Left lung (tissue), 4 donors: ENCODE measurements at regions not wholly inside any gene's neighbourhood (a gene's known extent, or its start where the extent isn't known, plus 50 kb on each side); places are given as distances from the start of the nearest gene placed in this dataset.
A peak's percentile ranks its signal among the peaks of the same experiment; 100 is the strongest.

ENCODE experiments used
- ATAC-seq: fragments of 200-7000 bp; cut with Tn5 transposase; one replicate; pipeline ENCODE4 v1.9.1; 2020; ENCODE audit warnings: moderate library complexity
- DNase-seq, 4 donors: peaks; one replicate each; pipeline ENCODE4 v3.0.0-alpha.2; 2013 to 2020
- H3K27ac ChIP-seq, 2 donors: fragments of 200-600 bp; sonication (generic) in 1 of 2; one replicate each; pipeline versions ENCODE4 v1.5.0 to v1.8.0; 2020 to 2021
- H3K27me3 ChIP-seq, 2 donors: fragments of 200-600 bp; sonication (generic) in 1 of 2; one replicate each; pipeline versions ENCODE4 v1.5.0 to v1.8.0; 2020 to 2021
- H3K36me3 ChIP-seq, 2 donors: fragments of 200-600 bp; sonication (generic) in 1 of 2; one replicate each; pipeline versions ENCODE4 v1.5.0 to v1.8.0; 2020 to 2021
- H3K4me1 ChIP-seq, 2 donors: fragments of 200-600 bp; one replicate each; pipeline ENCODE4 v1.8.0; 2021
- H3K4me3 ChIP-seq, 2 donors: fragments of 200-600 bp; sonication (generic) in 1 of 2; one replicate each; pipeline versions ENCODE4 v1.5.0 to v1.8.0; 2020 to 2021; ENCODE audit warnings: mild to moderate bottlenecking in 1 of 2
- H3K9me3 ChIP-seq, 2 donors: fragments of 200-600 bp; sonication (generic) in 1 of 2; one replicate each; pipeline versions ENCODE4 v1.5.0 to v1.8.0; 2020 to 2021
- CTCF ChIP-seq, 2 donors: fragments of 200-600 bp; sonication (generic) in 1 of 2; IDR thresholded peaks; one replicate each; pipeline versions ENCODE4 v1.5.0 to v1.8.0; 2021; ENCODE audit warnings: antibody characterized with exemption in 2 of 2
- intact Hi-C, 2 donors: fragments of 100-400 bp; cut with DNase I; formaldehyde crosslinking; loops; one replicate each; pipeline versions ENCODE4 v1.11.2 to v1.14.2; 2022
- donor health status: DM: no; HTN: yes; CAD: no.
- donor health status: DM: no; HTN: no; CAD: no.

DNA sequence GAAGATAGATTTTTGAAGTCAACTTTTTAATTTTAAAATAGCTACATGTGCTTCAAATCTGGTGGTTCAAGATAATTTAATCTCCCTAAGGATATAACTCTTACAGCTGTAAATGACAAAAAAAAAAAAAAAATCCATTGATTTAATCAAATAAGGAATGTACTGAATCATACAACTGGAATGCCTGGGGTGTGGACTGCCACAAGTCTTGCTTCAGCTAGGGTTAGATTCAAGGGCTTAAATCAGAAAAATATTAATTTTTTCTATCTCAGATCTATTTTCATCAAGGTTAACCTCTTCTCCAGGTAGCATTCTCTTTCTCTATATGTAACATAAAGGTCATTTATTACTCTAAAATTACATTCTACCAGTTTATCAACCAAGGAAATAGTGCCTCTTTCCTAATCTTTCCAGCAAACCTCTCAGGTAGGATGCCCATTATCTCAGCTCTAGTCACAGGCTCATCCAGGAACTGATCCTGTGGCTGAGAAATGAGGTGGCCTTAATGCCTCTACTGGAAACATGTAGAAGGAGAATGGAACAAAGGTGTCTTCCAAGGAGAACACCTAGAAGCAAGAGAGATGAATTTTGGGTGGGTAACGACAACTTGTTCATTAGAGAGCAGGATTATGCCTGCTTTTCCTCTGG, 466.9 kb downstream of the CBLN4 start:
- no peak overlapping the region for H3K4me3 ChIP-seq
- no peak for ATAC-seq
- H3K27ac ChIP-seq = no peak overlapping the region
- no peaks in the 10 kb centered on the region for H3K4me1 ChIP-seq
- no peaks in the 10 kb centered on the region for H3K27me3 ChIP-seq
- TF ChIP-seq CTCF (IDR thresholded peaks at IDR 0.05) = no peak
- H3K36me3 ChIP-seq = no peaks in the 10 kb centered on the region
- intact Hi-C loops = no loop called here
- DNase-seq = no peak
- H3K9me3 ChIP-seq = no peaks in the 10 kb centered on the region

- TF ChIP-seq CTCF (IDR thresholded peaks at IDR 0.05) = no peak
- Histone ChIP-seq H3K4me3 (no peak overlapping the region), H3K9me3 (no peaks in the 10 kb centered on the region), H3K27me3 (no peaks in the 10 kb centered on the region), H3K27ac (no peak overlapping the region), H3K4me1 (no peaks in the 10 kb centered on the region), H3K36me3 (no peaks in the 10 kb centered on the region)
- ATAC-seq (no peak), DNase-seq (no peak)
- intact Hi-C loops = no loop called here
Measured at GRCh38 chr20:55535366-55535765, 470.0 kb downstream of the CBLN4 start.

DNA sequence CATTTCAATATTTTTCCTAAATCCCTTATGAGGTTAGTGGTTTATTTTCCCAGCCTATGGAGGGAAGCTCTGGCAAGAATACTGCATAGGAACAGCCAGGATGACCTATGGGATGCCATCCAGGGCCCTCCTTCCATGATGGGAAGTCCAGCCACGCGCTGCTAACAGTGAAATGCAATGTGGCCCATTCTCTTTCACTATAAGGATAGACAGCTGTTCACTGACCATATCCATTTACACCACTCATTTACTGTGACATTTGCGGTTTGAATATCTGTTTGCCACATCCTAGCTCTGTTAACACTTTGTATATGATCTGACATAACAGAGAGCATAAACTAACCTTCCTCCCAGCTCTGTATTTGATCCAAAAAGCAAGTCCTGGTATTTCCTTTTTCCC, 471.7 kb downstream of the CBLN4 start:
- Histone ChIP-seq H3K27me3 (no peaks in the 10 kb centered on the region), H3K9me3 (no peaks in the 10 kb centered on the region), H3K27ac (no peak overlapping the region), H3K36me3 (no peaks in the 10 kb centered on the region), H3K4me3 (no peak overlapping the region), H3K4me1 (no peaks in the 10 kb centered on the region)
- TF ChIP-seq CTCF (IDR thresholded peaks at IDR 0.05) = no peak
- intact Hi-C loops = no loop called here
- peak in 2 of 4 donors; percentile 35 to 76 for DNase-seq
- no peak for ATAC-seq

GRCh38 chr20:55530763-55531162, 474.6 kb downstream of the CBLN4 start:
- TF ChIP-seq CTCF (IDR thresholded peaks at IDR 0.05) = no peak
- no peaks in the 10 kb centered on the region for H3K27me3 ChIP-seq
- no peaks in the 10 kb centered on the region for H3K36me3 ChIP-seq
- H3K9me3 ChIP-seq = no peaks in the 10 kb centered on the region
- DNase-seq (no peak), ATAC-seq (no peak)
- H3K27ac ChIP-seq = no peak overlapping the region
- intact Hi-C loops = no loop called here
- H3K4me3 ChIP-seq = no peak overlapping the region
- H3K4me1 ChIP-seq = no peaks in the 10 kb centered on the region

GRCh38 chr20:55528482-55528881, 476.8 kb downstream of the CBLN4 start:
- Histone ChIP-seq H3K27me3 (no peaks in the 10 kb centered on the region), H3K4me1 (no peaks in the 10 kb centered on the region), H3K27ac (no peak overlapping the region), H3K4me3 (no peak overlapping the region), H3K9me3 (peaks cover 0 to 4% of the 10 kb centered on the region in 2 donors), H3K36me3 (no peaks in the 10 kb centered on the region)
- no peak for ATAC-seq
- TF ChIP-seq CTCF (IDR thresholded peaks at IDR 0.05) = no peak
- intact Hi-C loops = no loop called here
- no peak for DNase-seq
